ENCODE measurements at regions not wholly inside any gene's neighbourhood (a gene's known extent, or its start where the extent isn't known, plus 50 kb on each side); places are given as distances from the start of the nearest gene placed in this dataset.

DNA sequence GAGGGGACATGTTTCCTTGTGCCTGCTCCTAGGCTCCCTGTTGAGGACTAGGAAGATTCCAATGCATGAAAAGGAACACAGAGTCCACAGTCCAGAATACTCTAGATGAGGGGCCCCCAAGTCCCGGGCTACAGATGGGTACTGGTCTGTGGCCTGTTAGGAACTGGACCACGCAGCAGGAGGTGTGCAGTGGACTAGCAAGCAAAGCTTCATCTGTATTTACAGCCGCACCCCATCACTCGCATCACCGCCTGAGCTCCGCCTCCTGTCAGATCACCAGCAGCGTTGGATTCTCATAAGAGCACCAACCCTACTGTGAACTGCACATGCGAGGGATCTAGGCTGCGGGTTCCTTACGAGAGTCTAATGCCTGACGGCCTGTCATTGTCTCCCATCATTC lies 233.0 kb upstream of the MKLN1 start:
- no peak for DNase-seq (ENCODE audit: low spot score in 2 of 2)
- FAIRE-seq, result no peak

DNA sequence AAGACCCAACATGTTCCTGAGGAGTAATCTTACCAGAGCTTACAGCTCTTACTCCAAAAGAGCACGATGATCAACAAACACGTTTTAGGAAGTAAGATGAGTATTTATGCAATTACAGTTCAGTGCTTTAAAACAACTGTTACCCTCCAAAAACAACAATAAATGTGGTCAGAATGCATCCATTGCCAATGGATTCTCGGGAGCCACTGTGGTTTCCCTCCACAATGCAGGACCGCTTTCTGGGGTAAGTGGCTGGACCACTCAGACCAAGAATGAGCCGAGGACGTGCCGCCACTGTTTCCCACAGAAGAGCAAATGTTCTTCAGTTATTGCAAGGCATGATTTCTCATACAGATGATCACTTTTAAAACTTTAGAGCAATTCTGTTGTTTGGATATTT lies 232.3 kb upstream of the MKLN1 start:
- no peak for FAIRE-seq
- no peak for DNase-seq (ENCODE audit: low spot score in 2 of 2)

DNA sequence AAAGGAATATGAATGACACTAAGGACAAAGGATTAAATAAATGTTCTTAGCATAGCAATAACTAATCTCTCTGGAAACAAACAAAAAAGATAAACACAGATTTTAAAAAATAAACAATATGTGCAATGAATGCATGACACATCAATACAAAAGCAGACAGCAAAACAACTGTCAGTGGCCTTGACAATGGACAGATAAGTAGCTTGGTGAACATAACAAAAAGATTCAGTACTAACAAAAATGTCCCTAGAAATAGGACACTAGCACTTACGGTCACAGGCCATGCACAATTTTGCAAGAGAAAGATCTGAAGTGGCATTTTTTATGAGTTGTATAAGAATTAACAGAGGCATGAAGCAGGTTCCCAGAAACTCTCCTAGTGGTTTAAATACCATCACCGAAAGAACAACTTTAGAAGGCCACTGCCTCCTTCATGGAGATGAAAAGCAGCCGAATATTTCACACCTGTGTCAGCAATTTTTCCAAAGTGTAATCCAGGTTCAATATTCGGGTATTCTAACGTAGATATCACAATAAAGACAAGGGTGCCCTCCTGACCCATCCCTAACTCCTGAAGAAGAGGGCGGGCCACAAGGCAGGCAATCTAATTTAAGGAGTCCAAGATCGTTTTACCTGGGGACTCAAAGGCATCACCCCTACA lies 231.3 kb upstream of the MKLN1 start:
- FAIRE-seq (no peak), DNase-seq (ENCODE audit: low spot score in 2 of 2) (no peak)

DNA sequence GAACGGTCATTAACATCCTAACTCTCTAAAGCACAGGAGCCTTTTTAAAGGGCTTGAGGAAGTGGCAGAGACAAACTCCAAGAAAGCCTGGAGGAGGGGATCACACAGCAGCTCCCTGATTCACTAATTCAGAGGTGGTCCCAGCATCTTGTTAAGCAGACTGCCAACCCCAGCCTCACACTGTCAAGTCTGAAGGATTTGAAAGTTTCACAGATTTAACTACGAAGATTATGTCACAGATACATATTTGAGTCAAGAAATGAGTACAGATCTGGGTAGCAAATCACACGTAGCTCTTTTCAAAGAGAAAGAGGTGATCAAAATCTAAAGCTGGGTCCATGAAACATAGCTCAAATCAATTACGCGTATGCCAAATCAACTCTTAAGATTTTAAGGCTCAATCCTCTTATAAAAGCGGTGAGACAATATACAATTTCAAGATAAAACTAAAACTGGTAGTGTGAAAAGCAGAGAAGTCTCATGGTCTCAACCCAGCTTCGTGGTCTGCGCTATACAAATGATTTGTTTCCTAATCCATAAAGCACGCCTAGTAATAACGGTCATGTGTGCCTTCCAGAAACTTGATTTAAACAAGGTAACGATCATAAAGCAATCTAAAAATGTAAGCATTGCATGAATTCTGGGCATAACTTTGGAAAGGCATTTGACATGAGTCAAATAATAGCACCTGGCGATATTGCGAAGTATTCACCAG lies 229.9 kb upstream of the MKLN1 start:
- no peak for FAIRE-seq
- no peak for DNase-seq (ENCODE audit: low spot score in 2 of 2)

DNA sequence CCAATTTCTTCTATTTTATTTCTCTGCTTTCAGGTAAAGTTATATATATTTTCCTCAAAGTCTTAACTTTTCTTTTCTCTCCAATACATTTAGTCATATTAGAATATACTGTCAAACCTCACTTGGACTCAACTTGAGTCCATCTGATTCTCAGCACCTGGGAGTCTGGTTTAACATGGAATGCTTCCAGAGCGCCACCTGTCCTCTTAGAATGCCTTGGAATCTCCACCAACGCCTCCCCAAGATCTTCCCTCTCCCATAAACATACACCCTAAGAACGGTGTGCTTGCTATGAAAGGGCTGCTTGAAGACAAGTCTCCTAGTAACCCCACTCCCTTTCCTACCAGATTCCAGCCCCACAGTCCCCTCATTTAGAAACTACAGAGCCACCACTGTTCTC lies 229.1 kb upstream of the MKLN1 start:
- FAIRE-seq, result no peak
- no peak for DNase-seq (ENCODE audit: low spot score in 2 of 2)

DNA sequence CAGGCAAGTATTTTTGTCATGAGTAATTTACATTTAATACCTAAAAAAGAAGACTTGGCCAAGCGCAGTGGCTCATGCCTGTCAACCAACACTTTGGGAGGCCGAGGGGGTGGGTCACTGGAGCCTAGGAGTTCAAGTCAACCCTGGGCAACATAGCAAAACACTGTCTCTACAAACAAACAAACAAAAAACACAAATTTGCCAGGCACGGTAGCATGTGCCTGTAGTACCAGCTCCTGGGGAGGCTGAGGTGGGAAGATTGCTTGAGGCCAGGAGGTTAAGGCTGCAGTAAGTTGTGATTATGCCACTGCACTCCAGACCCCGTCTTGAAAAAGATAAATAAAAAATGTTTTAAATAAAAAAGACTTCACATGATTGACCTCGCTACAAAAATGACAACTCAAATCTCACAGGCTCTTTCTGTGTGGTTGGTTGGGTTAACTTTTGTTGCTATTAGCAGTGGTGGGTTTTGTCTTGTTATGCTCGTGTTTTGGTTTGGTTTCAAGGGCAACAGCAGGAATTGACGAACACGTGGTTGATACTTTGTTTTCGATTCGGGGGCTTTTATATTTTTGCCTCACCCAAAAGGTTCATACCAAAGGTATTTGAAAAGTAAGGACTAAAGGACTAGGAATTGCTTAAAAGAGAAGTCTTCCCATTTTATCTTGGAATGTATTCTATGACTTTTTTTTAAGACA lies 227.2 kb upstream of the MKLN1 start:
- FAIRE-seq (no peak), DNase-seq (ENCODE audit: low spot score in 2 of 2) (no peak)

DNA sequence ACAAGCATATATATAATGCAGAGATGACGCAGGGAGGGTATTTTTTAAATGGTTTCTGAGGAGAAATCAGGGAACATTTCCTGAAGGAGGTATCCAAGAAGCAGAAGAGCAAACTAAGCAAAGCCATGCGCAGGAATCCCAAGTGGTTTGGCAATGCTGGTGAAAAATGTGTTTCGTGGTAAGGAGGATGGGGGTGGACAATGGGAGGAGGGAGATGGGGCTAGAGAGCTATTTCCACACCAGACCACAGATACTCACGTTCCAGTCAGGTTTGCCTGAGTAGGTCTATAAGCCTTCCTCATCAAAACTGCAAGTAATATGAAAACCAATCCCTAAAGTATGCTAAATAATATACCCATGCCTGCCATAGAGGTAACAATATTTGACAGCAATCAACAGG lies 223.7 kb upstream of the MKLN1 start:
- FAIRE-seq, result no peak
- no peak for DNase-seq (ENCODE audit: low spot score in 2 of 2)

DNA sequence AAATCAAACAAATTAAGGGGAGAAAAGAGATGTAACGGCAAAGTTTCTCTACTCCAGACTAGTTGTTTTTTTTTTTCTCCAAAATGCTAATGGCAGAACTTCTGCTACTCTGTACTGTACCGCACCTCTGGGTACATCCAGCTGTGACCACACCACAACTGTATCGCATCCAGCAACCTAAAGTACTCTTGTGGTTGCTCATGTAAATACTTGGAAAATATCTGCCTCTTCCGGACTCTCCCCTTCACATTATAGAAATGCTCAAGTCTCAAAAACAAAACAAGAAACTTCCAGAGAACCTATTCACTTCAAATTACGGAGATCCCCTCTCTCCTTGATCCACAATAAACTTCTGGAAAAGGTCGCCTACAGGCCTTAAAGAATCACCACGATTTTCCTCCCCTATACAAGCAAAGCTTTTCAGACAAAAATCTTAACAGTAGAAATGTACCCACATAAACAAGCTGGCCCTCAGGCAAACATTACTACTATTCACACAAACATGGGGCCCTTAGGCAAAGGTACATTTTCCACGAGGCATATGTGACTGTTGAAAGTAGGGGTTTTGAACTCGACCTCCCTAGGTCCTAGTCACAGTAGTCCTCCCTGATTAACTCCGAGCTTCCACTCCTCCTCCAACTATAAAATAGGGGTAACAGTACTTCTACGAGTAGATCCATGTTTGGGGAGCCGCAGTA lies 222.9 kb upstream of the MKLN1 start:
- no peak for DNase-seq (ENCODE audit: low spot score in 2 of 2)
- FAIRE-seq, result no peak

DNA sequence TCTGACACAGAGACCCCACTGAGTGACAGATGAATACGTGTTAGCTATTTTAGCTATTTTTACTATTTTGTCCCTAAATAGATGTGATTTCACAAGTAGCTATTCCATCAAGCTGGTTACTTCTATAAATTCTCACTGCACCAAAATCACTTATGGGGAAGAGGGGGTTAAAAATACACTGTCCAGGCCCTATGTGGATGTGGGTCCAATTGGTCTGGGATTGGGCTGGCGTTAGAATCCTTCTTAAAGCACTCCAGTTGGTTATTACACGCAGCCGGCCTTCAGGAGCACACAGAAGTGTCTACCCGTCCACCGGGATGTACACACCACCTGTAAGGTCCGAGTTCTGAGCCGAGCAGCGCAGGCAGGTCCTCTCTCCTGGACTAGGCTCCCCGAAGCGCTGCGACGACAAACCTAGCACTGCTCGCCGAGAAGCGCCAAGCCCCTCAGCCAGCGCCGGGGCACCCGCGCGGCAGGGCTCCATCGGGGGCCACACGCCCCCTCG lies 222.3 kb upstream of the MKLN1 start:
- FAIRE-seq, result no peak
- DNase-seq (ENCODE audit: low spot score in 2 of 2), result no peak

DNA sequence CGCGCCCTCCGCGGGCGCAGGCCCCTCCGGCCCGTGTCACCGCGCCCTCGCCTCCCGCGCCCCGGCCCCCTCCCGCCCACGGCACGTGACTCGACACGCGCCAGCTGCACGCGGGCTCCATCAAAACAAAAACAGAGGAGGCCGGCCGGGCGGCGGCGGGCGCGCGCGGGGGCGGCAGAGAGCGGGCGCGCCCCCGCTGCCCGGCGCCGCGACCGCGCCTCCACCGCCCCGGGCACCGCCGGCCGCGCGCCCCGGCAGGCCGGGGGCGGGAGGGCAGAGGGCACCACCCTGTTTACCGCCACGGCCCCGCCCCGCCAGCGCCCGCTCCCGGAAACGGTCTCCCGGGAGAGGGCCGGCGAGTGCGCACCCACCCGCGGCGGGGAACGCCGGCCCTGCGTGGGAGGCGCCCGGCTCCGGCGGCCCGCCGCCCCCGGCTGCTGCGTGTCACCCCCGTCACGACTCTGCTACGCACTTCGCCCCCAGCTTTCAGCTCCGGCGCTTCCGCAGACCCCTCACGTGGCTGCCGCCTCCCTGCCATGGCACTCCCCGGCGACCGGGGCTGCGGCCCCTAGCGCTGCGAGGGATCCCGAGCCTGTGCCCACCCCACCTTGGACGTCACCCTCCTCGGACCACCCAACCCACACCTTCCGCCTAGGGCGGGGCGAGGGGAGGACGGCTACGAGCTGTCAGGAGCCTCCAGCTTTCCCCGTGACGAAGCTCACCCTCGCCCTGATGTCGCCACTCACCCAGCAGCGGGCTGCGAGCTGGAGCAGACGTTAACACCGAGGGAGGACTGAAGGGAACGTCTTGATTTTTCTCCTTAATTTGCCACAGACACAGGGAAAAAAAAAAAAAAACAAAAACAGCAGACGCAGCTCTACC lies 221.6 kb upstream of the MKLN1 start:
- DNase-seq (ENCODE audit: low spot score in 2 of 2) (peak; percentile 92 to 95), FAIRE-seq (no peak)

DNA sequence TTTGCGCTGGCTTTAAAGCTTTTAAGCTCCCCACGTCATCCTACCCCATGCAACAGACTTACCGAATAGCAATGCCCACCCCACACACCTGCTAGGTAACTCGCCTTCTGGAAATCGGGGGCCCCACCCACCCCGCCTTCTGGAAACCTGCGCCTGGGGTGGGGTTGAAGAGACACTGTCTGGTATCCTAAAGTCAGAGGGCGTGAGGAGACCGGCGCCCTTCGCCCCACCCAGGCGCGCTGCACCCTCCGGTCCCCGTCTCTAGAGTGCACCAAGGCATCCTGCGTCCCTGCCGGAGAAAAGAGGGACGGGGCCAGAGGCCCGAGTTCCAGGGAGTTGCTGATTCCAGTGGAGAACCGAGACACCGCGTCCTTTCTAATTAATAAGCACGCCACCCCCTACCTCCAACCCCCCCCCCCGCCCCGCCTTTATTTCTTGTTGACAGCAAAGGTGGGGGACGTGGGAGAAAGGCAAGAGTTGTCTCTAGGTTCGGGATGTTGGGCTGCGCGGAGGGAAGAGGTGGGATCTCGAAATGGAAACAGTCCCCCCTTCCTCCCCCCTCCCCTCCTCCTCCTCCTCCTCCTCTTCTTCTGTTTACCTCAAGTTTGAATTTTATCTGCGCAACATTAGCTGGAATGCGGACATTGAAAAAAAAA lies 220.9 kb upstream of the MKLN1 start:
- peak in 1 of 2 donors; percentile 52 for DNase-seq (ENCODE audit: low spot score in 2 of 2)

DNA sequence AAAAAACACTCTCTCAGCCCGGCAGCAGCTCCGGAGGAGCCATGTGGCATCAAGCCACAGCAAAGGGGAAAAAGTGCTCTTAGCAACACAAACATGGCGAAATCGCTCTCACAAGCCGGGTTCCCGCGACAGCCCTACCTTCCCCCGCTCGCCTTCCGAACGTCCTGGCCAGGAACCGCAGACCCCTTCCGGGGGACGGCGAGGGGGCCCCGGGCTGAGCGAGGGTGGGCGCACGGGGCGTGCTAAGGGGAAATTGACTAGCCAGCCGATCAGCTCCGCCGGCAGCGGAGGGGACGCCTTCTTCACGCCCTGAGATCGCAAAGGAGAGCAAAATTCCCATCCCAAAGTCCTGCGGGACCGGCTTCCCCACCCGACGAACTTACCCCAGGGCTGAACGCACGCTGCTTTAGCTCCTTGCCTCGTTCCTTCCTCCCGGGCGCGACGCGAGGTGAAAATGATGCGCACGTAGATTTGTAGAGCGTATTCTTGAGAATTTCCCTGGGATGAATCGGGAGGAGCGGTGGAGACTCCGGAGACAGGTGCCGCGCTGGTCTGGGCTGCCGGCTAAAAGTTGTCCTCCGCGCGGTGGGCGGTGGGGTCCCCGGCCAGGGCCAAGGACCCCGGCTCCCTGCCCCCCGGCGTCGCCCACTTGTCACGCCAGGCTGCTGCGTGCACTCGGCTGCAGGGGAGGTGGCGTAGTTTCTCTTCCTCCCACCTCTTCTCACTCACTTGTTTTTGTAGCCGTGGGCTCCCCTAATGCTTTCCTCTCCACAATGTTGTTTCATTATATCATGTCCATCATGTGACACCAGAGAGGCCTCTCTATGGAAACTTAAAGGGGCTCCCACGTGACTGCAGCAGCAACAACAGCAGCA lies 220.1 kb upstream of the MKLN1 start:
- DNase-seq (ENCODE audit: low spot score in 2 of 2), result peak; percentile 75 to 85
- FAIRE-seq, result no peak

More for the DNA sequence above, 220.9 kb upstream of the MKLN1 start:
- FAIRE-seq, result no peak

DNA sequence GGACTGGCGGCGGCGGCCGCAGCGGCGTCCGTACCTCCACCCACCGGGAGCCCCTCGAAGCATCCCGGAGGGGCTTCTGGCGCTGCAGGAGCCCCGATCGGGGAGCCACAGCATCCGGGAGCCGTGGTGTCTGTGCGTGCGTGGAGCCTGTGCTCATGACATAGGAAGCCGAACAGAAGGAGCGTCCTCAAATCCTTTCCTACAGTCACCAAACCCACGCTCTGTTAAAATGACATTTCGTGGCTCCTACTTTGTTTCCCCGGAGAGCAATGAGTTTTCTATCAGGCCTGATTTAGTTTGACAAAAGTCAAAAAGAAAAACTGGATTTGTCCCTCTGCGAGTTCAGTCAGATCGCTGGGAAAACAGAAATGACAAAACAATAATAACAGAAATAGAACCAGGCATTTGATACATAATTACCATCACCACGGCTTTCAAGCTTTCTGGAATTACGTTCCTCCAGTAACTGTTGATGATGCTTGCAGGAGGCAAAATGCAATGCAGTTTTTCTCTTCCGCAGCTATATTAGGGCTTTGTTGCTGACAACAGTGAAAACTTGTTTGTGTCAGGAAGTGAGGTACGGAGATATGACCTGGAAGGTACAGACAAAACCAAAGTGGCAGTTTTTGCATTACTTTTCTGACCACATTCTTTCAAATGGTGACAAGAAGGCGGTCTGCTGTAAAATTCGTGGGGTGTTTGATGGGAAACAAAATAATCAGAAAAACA lies 219.3 kb upstream of the MKLN1 start:
- no peak for FAIRE-seq
- peak in 1 of 2 donors; percentile 53 for DNase-seq (ENCODE audit: low spot score in 2 of 2)

DNA sequence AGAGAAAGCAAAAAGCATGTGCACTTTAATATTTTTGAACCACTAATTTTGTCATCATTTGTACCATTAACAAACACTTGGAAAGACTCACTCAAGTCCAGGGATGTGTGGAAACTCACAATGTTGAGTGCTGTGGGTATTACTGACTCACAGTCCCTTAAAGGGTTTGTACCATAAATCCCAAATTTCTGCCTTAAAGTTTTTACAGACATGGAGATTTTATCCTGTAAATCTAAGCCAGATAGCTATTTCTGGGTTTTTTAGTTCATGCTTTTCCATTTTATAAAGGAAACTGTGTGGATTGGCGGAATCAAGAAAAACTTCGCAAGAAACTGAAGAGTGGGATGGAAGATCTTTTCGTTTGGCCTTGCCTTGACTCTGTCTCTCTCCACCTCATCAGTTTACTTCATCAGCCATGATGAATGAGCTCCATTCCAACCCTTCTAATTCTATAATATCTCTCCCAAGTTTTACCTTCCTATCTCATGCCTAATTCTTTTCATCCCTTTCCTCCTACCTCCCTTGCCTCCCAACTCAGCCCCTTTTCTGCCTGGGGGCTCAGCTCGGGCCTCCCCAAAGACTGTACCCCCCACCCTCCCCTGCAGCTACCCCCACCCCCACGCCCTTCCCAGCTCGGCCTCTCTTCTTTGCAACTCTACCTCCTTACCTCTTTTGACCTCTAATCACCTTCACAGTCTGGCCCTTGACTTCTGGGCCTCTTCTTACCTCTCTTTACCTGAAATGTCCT lies 218.5 kb upstream of the MKLN1 start:
- no peak for FAIRE-seq
- DNase-seq (ENCODE audit: low spot score in 2 of 2), result no peak

DNA sequence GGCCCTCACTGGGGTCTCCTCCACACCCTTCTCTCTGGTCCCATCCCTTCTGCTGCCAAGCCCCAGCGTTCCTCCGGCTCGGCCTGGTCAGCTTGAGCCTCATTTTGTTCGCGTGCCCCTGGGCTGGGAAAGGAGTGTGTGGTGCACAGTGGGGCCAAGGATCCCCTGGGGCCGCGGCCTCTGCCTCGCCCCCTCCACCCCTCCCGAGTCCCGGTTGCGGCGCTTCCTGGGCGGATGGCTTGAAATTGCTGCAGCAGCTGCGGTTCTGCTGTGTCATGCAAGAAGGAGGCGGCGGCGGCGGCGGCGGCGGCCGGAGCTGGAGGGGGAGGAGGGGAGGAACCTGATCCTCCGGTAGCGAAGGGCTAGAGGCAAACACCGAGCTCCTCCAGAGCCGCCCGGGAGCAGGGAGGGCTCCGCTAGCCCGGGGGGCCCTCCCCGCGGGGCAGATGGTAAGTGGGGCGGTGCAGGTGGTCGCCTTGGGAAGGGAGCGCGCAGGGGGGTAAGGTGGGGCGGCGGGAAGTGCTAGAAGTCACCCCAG lies 217.8 kb upstream of the MKLN1 start:
- FAIRE-seq, result no peak
- DNase-seq (ENCODE audit: low spot score in 2 of 2), result peak; percentile 62 to 63

DNA sequence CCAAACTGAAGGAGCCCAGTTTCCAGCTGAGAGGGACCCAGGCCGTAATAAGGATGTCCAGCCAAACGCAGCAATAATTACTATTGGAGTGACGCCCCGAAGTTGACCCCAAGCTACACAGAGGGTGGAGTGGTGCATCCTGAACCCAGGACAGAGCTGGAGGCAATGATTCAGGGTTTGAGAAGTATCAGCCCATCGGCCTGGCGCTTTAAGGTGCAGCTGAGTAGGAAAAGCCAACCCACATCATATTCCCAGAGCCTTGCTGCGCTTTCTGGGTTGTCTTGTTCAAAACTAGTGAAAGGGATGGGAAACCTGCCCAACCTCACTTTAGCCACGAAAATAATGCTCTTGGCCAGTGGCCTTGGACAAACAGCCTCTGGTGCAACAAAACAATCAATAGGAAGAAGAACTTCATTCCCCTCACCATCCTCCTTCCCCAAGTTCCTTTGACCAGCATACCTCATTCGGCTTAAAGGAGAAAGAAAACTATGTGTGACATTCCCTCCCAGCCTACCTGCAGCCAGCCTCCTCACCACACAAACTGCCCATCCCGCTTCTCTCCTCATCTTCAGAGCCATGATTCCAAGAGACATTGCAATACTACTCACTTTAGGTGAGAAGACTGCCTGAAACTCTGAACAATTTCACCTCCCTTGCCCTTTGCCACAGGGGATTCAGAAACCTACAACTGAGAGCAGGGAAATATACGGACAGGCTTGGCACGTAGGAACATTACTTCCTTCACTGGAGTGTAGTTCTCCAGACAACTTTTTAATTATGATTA lies 217.2 kb upstream of the MKLN1 start:
- no peak for DNase-seq (ENCODE audit: low spot score in 2 of 2)
- FAIRE-seq, result no peak

All from frontal cortex (tissue), 3 donors.